Stimulated activated naive CD8-positive, alpha-beta T cell treated with anti-CD3 and anti-CD28 coated beads, Interleukin-15, Interleukin-2, amounts not matched to agents 100 U/mL and 50 U/mL, for 24 hours (primary cell): ENCODE measurements at regions not wholly inside any gene's neighbourhood (a gene's known extent, or its start where the extent isn't known, plus 50 kb on each side); places are given as distances from the start of the nearest gene placed in this dataset.
"Not testable (repeated sequence)": the region's sequence is repeated elsewhere in the genome, so short reads cannot be mapped to it uniquely, and the experiment has no call there.

ENCODE experiments used
- ATAC-seq: fragments of 150-1000 bp; cut with Tn5 transposase; one replicate; pipeline ENCODE4 v1.10.0; 2021
- DNase-seq: peaks from one replicate; pipeline ENCODE4 v3.0.0; 2021

GRCh38 chr12:72865921-72866320 lies 593.8 kb downstream of the TRHDE start:
- ATAC-seq (no peak), DNase-seq (no peak)

GRCh38 chr12:72869024-72869423 lies 596.9 kb downstream of the TRHDE start:
- no peak for ATAC-seq

GRCh38 chr12:72872238-72872887 lies 600.2 kb downstream of the TRHDE start:
- ATAC-seq (no peak), DNase-seq (no peak)

More at GRCh38 chr12:72869024-72869423, 596.9 kb downstream of the TRHDE start:
- DNase-seq: no peak

GRCh38 chr12:72872996-72873395 lies 600.8 kb downstream of the TRHDE start:
- ATAC-seq: no peak
- no peak for DNase-seq

- no peak for ATAC-seq
- DNase-seq: no peak
These were observed 603.9 kb downstream of the TRHDE start for GRCh38 chr12:72876092-72876491.

GRCh38 chr12:72888693-72889092 lies 616.5 kb downstream of the TRHDE start:
- ATAC-seq (no peak), DNase-seq (no peak)

GRCh38 chr12:72889791-72890190 lies 617.6 kb downstream of the TRHDE start:
- ATAC-seq (no peak), DNase-seq (no peak)

GRCh38 chr12:72901685-72902084 lies 629.5 kb downstream of the TRHDE start:
- no peak for ATAC-seq

GRCh38 chr12:72925716-72926115 lies 653.5 kb downstream of the TRHDE start:
- DNase-seq (no peak), ATAC-seq (no peak)

More at GRCh38 chr12:72901685-72902084, 629.5 kb downstream of the TRHDE start:
- DNase-seq: no peak

GRCh38 chr12:72931838-72932237 lies 659.7 kb downstream of the TRHDE start:
- DNase-seq, ATAC-seq: not testable (repeated sequence)

GRCh38 chr12:72937486-72937885 lies 665.3 kb downstream of the TRHDE start:
- ATAC-seq: no peak

GRCh38 chr12:72957454-72957853 lies 685.3 kb downstream of the TRHDE start:
- DNase-seq (no peak), ATAC-seq (no peak)

More at GRCh38 chr12:72937486-72937885, 665.3 kb downstream of the TRHDE start:
- no peak for DNase-seq

- DNase-seq (no peak), ATAC-seq (no peak)
These were observed 694.5 kb downstream of the TRHDE start for GRCh38 chr12:72966684-72967083.

GRCh38 chr12:72974954-72975555 lies 702.9 kb downstream of the TRHDE start:
- DNase-seq (no peak), ATAC-seq (no peak)

GRCh38 chr12:72978999-72979398 lies 706.8 kb downstream of the TRHDE start:
- DNase-seq (no peak), ATAC-seq (no peak)

- ATAC-seq: no peak
- no peak for DNase-seq
These were observed 710.2 kb downstream of the TRHDE start for GRCh38 chr12:72982356-72982755.

GRCh38 chr12:72986963-72987362 lies 714.8 kb downstream of the TRHDE start:
- DNase-seq (no peak), ATAC-seq (no peak)

GRCh38 chr12:72989458-72989947 lies 717.3 kb downstream of the TRHDE start:
- no peak for DNase-seq

GRCh38 chr12:72995029-72995428 lies 722.9 kb downstream of the TRHDE start:
- not testable (repeated sequence) for DNase-seq, ATAC-seq

More at GRCh38 chr12:72989458-72989947, 717.3 kb downstream of the TRHDE start:
- ATAC-seq: no peak

GRCh38 chr12:72995616-72996015 lies 723.4 kb downstream of the TRHDE start:
- no peak for DNase-seq
- no peak for ATAC-seq

- ATAC-seq, DNase-seq: not testable (repeated sequence)
These were observed 729.6 kb downstream of the TRHDE start for GRCh38 chr12:73001806-73002205.

- not testable (repeated sequence) for ATAC-seq, DNase-seq
These were observed 730.3 kb downstream of the TRHDE start for GRCh38 chr12:73002504-73002903.

- not testable (repeated sequence) for DNase-seq, ATAC-seq
These were observed 737.1 kb downstream of the TRHDE start for GRCh38 chr12:73009138-73009834.
